Embryonic facial prominence (tissue), 1 donor: ENCODE measurements at regions not wholly inside any gene's neighbourhood (a gene's known extent, or its start where the extent isn't known, plus 50 kb on each side); places are given as distances from the start of the nearest gene placed in this dataset.
"Not testable (repeated sequence)": the region's sequence is repeated elsewhere in the genome, so short reads cannot be mapped to it uniquely, and the experiment has no call there.

ENCODE experiments used
- DNase-seq: peaks from one replicate; pipeline ENCODE4 v3.0.0-alpha.2; 2016; ENCODE audit errors: extremely low spot score

DNA sequence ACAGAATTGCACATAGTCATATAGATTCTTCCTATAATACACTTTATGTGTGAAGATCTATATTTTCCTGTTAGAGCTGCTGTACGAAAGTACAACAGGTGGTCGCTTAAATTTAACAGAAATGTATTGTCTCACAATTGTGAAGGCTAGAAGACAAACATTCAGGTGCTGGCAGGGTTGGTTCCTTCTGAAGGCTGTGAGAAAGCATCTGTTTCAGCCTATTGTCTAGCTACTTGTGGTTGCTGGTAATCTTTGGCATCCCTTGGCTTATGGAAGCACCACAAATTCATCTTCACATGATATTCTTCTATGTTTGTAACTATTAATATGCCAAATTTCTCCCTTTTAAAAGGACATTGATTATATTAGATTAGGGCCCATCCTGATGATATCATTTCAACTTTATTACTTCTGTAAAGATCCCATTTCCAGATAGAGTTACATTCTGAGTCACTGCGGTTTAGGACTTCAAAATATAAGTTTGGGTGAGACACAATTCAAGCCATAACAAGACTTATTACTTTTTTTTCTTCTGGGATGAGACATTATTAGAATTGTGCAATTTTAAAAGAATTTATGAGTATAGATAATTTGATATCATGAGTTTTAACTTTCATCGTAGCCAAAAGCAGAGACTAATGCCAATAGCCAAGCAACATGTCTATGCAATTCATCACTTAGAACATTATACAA lies 248.1 kb upstream of the BCHE start:
- DNase-seq, result no peak

DNA sequence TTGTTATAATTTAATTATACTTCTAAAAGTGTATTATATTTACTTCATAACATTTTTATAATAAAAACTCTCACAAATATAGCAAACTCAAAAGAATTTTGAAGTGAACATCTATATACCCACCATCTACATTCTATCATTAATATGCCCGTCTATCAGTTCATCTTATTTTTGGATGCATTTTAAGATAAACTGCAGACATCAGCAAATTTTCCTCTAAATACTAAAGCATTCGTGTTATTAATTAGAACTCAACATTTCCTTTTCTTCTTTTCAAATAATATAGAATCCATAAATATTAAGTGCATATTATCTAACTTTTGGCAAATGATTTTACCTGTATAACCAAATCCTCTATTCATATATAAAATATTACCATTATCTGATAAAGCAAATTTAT lies 242.9 kb upstream of the BCHE start:
- DNase-seq, result no peak

GRCh38 chr3:166071831-166072230 lies 234.6 kb upstream of the BCHE start:
- no peak for DNase-seq

DNA sequence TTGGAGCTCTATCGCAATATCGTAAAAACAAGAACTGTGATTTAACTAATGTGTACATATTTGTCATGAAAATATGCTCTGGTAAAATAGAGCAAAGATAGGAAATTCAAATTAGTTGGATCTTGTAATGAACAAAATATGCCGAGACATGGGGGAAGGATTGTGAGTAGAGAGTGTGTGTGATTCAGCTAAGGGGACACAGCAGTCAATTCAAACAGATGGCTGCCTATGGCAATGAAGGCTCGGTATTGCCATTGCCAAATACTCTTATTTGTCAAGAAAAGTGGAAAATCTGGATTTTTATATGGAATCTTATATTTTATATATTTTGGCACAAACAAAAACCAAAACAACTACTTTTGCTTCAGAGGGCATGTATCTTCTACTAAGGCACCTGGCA lies 227.3 kb upstream of the BCHE start:
- no peak for DNase-seq

DNA sequence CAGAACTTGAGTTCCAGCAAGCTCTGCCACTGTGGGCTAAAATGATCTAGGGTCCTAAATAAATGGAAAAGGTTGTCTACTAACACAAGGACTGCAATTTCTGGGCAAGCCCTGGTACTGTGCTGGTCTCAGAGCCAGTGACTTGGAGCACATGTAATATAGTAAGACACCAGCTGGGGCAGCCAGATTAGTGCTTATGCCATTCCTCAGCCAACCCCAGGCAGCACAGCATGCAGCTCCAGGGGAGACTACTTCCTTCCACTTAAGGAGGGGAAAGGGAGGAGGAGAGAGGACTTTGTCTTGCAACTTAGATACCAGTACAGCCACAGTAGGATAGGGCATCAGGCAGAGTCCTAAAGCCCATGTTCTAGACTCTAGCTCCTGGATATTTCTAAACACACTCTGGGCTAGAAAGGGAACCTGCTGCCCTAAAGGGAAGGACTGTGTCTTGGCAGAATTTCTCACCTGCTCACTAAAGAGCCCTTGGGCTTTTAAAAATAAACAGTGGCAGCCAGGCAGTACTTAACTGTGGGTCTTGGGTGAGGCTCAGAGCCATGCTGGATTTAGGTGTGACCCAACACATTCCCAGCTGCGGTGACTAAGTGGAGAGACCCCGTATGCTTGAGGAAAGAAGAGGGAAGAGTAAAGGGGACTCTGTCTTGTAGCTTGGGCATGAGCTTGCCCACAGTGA lies 223.7 kb upstream of the BCHE start:
- DNase-seq, result no peak

DNA sequence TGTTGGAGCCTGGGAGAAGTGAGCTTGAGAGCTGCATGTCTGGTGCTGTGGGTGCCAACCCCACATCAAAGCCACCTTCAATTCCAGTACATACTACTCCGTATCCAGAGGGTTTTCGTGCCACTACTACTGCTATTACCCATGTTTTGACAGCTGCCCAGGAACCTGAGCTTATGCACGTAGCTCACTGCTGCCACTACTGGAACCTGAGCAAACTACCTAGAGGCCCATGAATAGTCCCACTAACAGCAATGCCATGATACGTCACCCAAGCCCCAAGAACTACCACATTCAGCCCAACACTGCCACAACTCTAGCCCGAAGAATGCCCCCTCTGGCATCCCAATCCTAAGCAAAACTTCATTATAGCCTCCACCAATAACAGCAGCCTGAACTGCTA lies 215.2 kb upstream of the BCHE start:
- DNase-seq, result no peak

DNA sequence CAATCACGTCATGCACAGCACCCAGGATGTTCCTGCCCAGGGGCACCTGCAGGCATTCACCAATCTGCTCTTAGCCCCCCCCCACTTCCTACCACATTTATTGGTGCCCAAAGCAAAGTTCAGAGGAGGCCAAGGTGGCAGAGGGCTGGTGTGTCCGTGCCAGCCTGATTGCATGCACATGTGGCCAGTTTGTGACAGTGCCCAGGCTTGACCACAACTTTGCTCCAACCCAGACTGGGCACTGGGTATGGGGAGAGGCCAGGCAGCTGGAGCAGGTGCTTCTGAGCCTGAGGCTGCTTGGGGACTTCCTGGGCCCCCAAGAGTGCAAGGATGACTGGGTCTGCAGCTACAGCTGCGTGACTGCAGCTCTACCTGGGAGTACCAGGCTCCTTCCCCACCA lies 192.3 kb upstream of the BCHE start:
- no peak for DNase-seq

- no peak for DNase-seq
These were observed 176.0 kb upstream of the BCHE start for GRCh38 chr3:166013073-166013679.

DNA sequence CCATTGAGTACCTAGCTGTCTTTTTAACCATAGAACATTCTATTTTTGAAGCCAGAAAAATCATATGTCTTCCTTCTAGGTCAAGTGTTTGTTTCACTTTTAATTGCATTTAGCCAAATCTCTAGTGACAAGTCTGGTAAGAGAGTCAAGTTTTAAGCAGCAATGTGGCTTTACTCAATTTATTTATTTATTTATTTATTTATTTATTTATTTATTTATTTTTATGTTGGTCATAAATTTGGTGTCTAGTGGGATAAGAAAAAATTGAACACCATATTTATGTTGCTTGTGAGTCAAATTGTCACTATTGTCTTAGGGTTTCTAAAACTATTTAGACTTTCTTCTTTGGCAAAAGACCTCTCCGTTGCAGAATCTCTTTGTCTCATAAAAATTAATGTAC lies 174.5 kb upstream of the BCHE start:
- DNase-seq, result no peak

DNA sequence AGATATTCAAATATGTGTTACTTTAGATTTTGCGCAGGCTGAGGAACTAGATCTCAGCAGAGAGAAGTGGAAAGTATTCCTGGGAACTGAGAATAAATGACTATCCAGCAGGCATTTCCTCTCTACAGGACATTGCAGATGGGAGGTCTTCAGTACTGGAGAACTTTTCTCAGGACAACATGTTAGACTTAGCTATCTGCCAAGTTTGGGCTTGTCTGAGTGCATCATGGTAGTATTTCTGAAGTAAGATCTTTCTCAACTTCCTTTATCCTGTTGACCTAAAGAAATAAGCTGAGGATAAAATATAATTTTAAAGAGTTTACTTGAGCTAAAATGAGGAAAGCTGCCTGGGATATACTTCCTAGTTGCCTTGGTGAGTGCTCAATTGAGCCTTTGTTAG lies 167.9 kb upstream of the BCHE start:
- DNase-seq, result no peak

- DNase-seq, result no peak
These were observed 157.1 kb upstream of the BCHE start for GRCh38 chr3:165994293-165994692.

GRCh38 chr3:165984589-165984988 lies 147.4 kb upstream of the BCHE start:
- no peak for DNase-seq

DNA sequence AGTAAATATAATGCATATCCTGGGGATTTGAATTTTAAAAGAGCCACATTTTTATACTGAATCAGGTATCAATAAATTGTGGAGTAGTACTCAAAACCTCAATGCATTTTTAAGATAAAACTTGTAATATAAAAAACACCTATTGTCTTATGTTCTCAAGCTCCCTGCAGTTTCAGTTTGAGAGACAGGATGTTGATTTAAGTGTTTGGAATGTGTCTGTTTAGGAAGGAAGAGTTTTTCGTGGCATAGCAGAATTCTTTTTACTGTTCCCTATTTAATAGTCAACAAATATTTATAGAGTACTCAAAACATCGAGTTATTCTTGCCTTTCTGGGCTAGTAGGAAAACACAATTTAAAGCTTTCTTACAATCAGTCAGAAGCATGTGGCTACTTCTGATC lies 146.1 kb upstream of the BCHE start:
- DNase-seq, result no peak

DNA sequence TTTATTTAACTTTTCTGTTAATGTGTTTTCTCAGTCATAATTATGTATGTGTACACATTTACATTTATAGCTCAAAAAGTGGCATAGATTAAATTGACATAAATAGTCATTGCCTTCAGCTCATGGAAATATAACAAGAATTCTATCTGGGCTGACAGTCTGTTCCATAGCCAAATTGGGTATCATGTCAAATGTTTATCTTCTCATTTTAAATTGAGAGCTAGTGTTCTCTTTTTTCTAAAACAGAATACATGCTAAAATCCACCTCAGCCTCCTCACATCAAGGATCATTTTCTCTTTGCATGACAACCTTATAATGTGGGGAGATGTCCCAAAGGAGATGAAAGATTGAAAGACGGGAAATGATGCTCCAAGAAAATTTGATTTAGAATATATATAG lies 144.1 kb upstream of the BCHE start:
- no peak for DNase-seq

- not testable (repeated sequence) for DNase-seq
These were observed 123.6 kb upstream of the BCHE start for GRCh38 chr3:165960825-165961224.

DNA sequence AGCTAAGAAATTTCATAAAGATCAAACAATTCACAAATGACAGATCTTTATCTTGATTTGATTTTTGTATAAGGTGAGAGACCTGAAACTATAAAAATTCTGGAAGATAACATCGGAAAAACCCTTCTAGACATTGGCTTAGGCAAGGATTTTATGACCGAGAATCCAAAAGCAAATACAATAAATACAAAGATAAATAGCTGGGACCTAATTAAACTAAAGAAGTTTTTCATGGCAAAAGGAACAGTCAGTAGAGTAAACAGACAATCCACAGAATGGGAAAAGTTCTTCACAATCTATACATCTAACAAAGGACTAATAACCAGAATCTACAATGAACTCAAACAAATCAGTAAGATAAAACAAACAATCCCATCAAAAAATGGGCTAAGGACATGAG lies 116.9 kb upstream of the BCHE start:
- DNase-seq, result no peak

- DNase-seq, result no peak
These were observed 109.1 kb upstream of the BCHE start for GRCh38 chr3:165946360-165946759.

DNA sequence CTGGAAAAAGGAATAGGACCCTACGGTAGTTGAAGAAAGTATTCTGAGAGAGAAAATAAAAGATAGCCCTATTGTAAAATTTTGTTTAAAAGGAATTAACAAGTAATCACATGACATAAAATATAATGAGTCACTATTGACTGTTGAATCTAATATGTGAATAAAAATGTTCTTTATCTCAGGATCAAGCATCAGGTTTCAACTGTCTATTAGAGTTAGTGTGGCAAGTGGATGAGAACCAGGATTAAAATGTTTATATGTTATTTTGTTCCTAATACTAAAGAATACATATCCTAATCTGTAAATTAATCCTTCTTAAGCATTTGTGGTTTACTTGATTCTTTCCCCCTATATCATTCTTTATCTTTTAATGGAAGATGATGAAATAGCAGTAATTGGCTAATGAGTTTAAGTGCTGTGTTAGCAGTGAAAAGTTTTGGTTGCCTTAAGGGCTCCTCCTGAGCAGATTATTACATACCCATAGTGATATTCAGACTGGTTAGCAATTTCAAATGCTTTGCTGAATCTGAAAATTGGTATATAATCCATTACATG lies 101.8 kb upstream of the BCHE start:
- no peak for DNase-seq

DNA sequence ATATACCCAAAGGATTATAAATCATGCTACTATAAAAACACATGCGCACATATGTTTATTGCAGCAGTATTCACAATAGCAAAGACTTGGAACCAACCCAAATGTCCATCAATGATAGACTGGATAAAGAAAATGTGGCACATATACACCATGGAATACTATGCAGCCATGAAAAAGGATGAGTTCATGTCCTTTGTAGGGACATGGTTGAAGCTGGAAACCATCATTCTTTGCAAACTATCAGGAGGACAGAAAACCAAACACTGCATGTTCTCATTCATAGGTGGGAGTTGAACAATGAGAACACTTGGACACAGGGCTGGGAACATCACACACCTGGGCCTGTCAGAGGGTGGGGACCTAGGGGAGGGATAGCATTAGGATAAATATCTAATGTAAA lies 98.9 kb upstream of the BCHE start:
- not testable (repeated sequence) for DNase-seq

GRCh38 chr3:165924301-165924791 lies 87.1 kb upstream of the BCHE start:
- DNase-seq, result not testable (repeated sequence)

- DNase-seq, result no peak
These were observed 83.8 kb upstream of the BCHE start for GRCh38 chr3:165920984-165921383.

GRCh38 chr3:165919284-165919683 lies 82.1 kb upstream of the BCHE start:
- no peak for DNase-seq

GRCh38 chr3:165918657-165918979 lies 81.4 kb upstream of the BCHE start:
- no peak for DNase-seq
